HFF-Myc (cell line): ENCODE measurements at regions not wholly inside any gene's neighbourhood (a gene's known extent, or its start where the extent isn't known, plus 50 kb on each side); places are given as distances from the start of the nearest gene placed in this dataset.

Experiments used
- DNase-seq: peaks from one replicate; pipeline ENCODE4 v3.0.0-alpha.2; 2011; ENCODE audit warnings: low read depth; ENCODE audit errors: extremely low read depth
- H3K4me3 ChIP-seq: replicated peaks from 2 replicates; pipeline ENCODE4 v1.5.1; 2011; ENCODE audit warnings: low read depth, mild to moderate bottlenecking, control low read depth, low read length
- CTCF ChIP-seq: IDR thresholded peaks from 2 replicates; pipeline ENCODE4 v1.5.1; 2012; ENCODE audit warnings: mild to moderate bottlenecking, low read depth, low read length, control low read depth; ENCODE audit errors: missing control alignments

- no peak for DNase-seq
- no peak overlapping the region for H3K4me3 ChIP-seq
- no peak for TF ChIP-seq CTCF
Measured at GRCh38 chr7:51636503-51636902, 319.9 kb upstream of the COBL start.

GRCh38 chr7:51635775-51636174 lies 319.2 kb upstream of the COBL start:
- no peak for DNase-seq
- no peak for TF ChIP-seq CTCF
- H3K4me3 ChIP-seq = no peak overlapping the region

GRCh38 chr7:51634538-51634937 lies 317.9 kb upstream of the COBL start:
- no peak for DNase-seq
- H3K4me3 ChIP-seq = no peak overlapping the region
- no peak for TF ChIP-seq CTCF

GRCh38 chr7:51634025-51634424 lies 317.4 kb upstream of the COBL start:
- no peak for DNase-seq
- no peak overlapping the region for H3K4me3 ChIP-seq
- TF ChIP-seq CTCF = no peak

- H3K4me3 ChIP-seq = no peak overlapping the region
- TF ChIP-seq CTCF = no peak
- DNase-seq = no peak
Measured at GRCh38 chr7:51633596-51633995, 317.0 kb upstream of the COBL start.

GRCh38 chr7:51633006-51633405 lies 316.4 kb upstream of the COBL start:
- H3K4me3 ChIP-seq = no peak overlapping the region
- TF ChIP-seq CTCF = no peak
- DNase-seq = no peak

GRCh38 chr7:51630933-51631332 lies 314.3 kb upstream of the COBL start:
- no peak for DNase-seq
- no peak overlapping the region for H3K4me3 ChIP-seq
- TF ChIP-seq CTCF = no peak
